GM21367 (cell line): ENCODE measurements at regions not wholly inside any gene's neighbourhood (a gene's known extent, or its start where the extent isn't known, plus 50 kb on each side); places are given as distances from the start of the nearest gene placed in this dataset.

Source experiments
- ATAC-seq: cut with Tn5 transposase; IDR thresholded peaks from one replicate; pipeline ENCODE4 v1.9.1; 2021; ENCODE audit not compliant: unreplicated experiment

- no peak for ATAC-seq
These were observed 280.5 kb upstream of the MMS22L start for GRCh38 chr6:97563529-97563928.

- no peak for ATAC-seq
These were observed 289.9 kb upstream of the MMS22L start for GRCh38 chr6:97572943-97573342.

- ATAC-seq, result peak; percentile 81
These were observed 303.3 kb upstream of the MMS22L start for GRCh38 chr6:97586344-97586743.

GRCh38 chr6:97591955-97592354 is 308.9 kb upstream of the MMS22L start:
- ATAC-seq, result no peak

- no peak for ATAC-seq
These were observed 311.8 kb upstream of the MMS22L start for GRCh38 chr6:97594844-97595243.

- no peak for ATAC-seq
These were observed 338.1 kb upstream of the MMS22L start for GRCh38 chr6:97621111-97621510.

GRCh38 chr6:97626671-97627441 is 343.8 kb upstream of the MMS22L start:
- ATAC-seq, result no peak

GRCh38 chr6:97629180-97629579 is 346.2 kb upstream of the MMS22L start:
- ATAC-seq, result no peak

GRCh38 chr6:97630604-97631003 is 347.6 kb upstream of the MMS22L start:
- ATAC-seq, result no peak

GRCh38 chr6:97632341-97632740 is 349.3 kb upstream of the MMS22L start:
- ATAC-seq, result no peak

- no peak for ATAC-seq
These were observed 356.7 kb upstream of the MMS22L start for GRCh38 chr6:97639702-97640101.

GRCh38 chr6:97644353-97644752 is 361.3 kb upstream of the MMS22L start:
- no peak for ATAC-seq

- ATAC-seq, result no peak
These were observed 362.7 kb upstream of the MMS22L start for GRCh38 chr6:97645757-97646156.

- ATAC-seq, result no peak
These were observed 370.1 kb upstream of the MMS22L start for GRCh38 chr6:97653076-97653475.

GRCh38 chr6:97653517-97653916 is 370.5 kb upstream of the MMS22L start:
- ATAC-seq, result no peak

GRCh38 chr6:97654674-97655073 is 371.7 kb upstream of the MMS22L start:
- ATAC-seq, result no peak

GRCh38 chr6:97656236-97656635 is 373.2 kb upstream of the MMS22L start:
- no peak for ATAC-seq

GRCh38 chr6:97656706-97657350 is 373.8 kb upstream of the MMS22L start:
- no peak for ATAC-seq

GRCh38 chr6:97658090-97658489 is 375.1 kb upstream of the MMS22L start:
- ATAC-seq, result no peak

- ATAC-seq, result no peak
These were observed 380.2 kb upstream of the MMS22L start for GRCh38 chr6:97663252-97663651.

- no peak for ATAC-seq
These were observed 382.4 kb upstream of the MMS22L start for GRCh38 chr6:97665446-97665845.

GRCh38 chr6:97666889-97667288 is 383.9 kb upstream of the MMS22L start:
- ATAC-seq, result no peak

- ATAC-seq, result peak; percentile 31
These were observed 385.7 kb upstream of the MMS22L start for GRCh38 chr6:97668716-97669115.
